SH-SY5Y (cell line): ENCODE measurements at regions not wholly inside any gene's neighbourhood (a gene's known extent, or its start where the extent isn't known, plus 50 kb on each side); places are given as distances from the start of the nearest gene placed in this dataset.

Experiments used
- GATA2 ChIP-seq: IDR thresholded peaks from 2 replicates; pipeline ENCODE4 v1.6.1; 2011; ENCODE audit warnings: mild to moderate bottlenecking, low read depth, low read length
- GATA3 ChIP-seq: IDR thresholded peaks from 2 replicates; pipeline ENCODE4 v1.6.1; 2011; ENCODE audit warnings: low read depth, mild to moderate bottlenecking, low read length, moderate library complexity

- TF ChIP-seq GATA3, result no peak
- no peak for TF ChIP-seq GATA2
Observed at GRCh38 chr18:39519741-39520140, 1954.1 kb upstream of the CELF4 start.

- TF ChIP-seq GATA2 (no peak), GATA3 (no peak)
Observed at GRCh38 chr18:39515299-39515698, 1949.7 kb upstream of the CELF4 start.

- TF ChIP-seq GATA2, result no peak
Observed at GRCh38 chr18:39513186-39513585, 1947.6 kb upstream of the CELF4 start.

- TF ChIP-seq GATA2 (no peak), GATA3 (no peak)
Observed at GRCh38 chr18:39506581-39507330, 1941.2 kb upstream of the CELF4 start.

- TF ChIP-seq GATA2, result no peak
- TF ChIP-seq GATA3, result no peak
Observed at GRCh38 chr18:39500306-39500705, 1934.7 kb upstream of the CELF4 start.

GRCh38 chr18:39497821-39498220 is 1932.2 kb upstream of the CELF4 start:
- TF ChIP-seq GATA3 (no peak), GATA2 (no peak)

GRCh38 chr18:39496986-39497385 is 1931.4 kb upstream of the CELF4 start:
- TF ChIP-seq GATA2 (no peak), GATA3 (no peak)

- TF ChIP-seq GATA2, result no peak
Observed at GRCh38 chr18:39494211-39494896, 1928.8 kb upstream of the CELF4 start.

- TF ChIP-seq GATA3 (no peak), GATA2 (no peak)
Observed at GRCh38 chr18:39491408-39491807, 1925.8 kb upstream of the CELF4 start.

- TF ChIP-seq GATA3 (no peak), GATA2 (no peak)
Observed at GRCh38 chr18:39489431-39489830, 1923.8 kb upstream of the CELF4 start.

- no peak for TF ChIP-seq GATA3
- no peak for TF ChIP-seq GATA2
Observed at GRCh38 chr18:39487932-39488331, 1922.3 kb upstream of the CELF4 start.

GRCh38 chr18:39486268-39486667 is 1920.7 kb upstream of the CELF4 start:
- no peak for TF ChIP-seq GATA2
- no peak for TF ChIP-seq GATA3

GRCh38 chr18:39485696-39486095 is 1920.1 kb upstream of the CELF4 start:
- TF ChIP-seq GATA3, result no peak
- TF ChIP-seq GATA2, result no peak; the same call in 1 of the 2 replicates

GRCh38 chr18:39481281-39481680 is 1915.7 kb upstream of the CELF4 start:
- TF ChIP-seq GATA3, result no peak
- TF ChIP-seq GATA2, result no peak

- TF ChIP-seq GATA2, result no peak
- no peak for TF ChIP-seq GATA3
Observed at GRCh38 chr18:39480494-39481195, 1915.0 kb upstream of the CELF4 start.
